HEK293 (cell line): ENCODE measurements at regions not wholly inside any gene's neighbourhood (a gene's known extent, or its start where the extent isn't known, plus 50 kb on each side); places are given as distances from the start of the nearest gene placed in this dataset.

ENCODE experiments used
- ZNF155 ChIP-seq: fragments of 450-650 bp; formaldehyde crosslinking; IDR thresholded peaks from 2 replicates; pipeline ENCODE4 v1.5.1; 2016; ENCODE audit warnings: missing biosample characterization, missing genetic modification characterization
- ZNF274 ChIP-seq, 2 experiments: fragments of 200-500 bp in 1 of 2; fragments of 450-650 bp in 1 of 2; sonication (Bioruptor generic) in 1 of 2; formaldehyde crosslinking in 1 of 2; IDR thresholded peaks; 2 replicates each; pipeline versions ENCODE4 v1.5.1 to v1.6.1; 2014 to 2016; ENCODE audit warnings: borderline replicate concordance in 1 of 2, inconsistent platforms in 1 of 2, low read length in 1 of 2, missing biosample characterization in 1 of 2, missing genetic modification characterization in 1 of 2

- TF ChIP-seq ZNF274 (IDR thresholded peaks at IDR 0.05; ENCODE audit: low read length) (no peak), ZNF274 (tag by site-specific recombination; IDR thresholded peaks at IDR 0.05; ENCODE audit: borderline replicate concordance) (no peak), ZNF155 (no peak)
Observed at GRCh38 chr15:53074221-53074620, 284.1 kb upstream of the ONECUT1 start.
